ENCODE measurements at regions not wholly inside any gene's neighbourhood (a gene's known extent, or its start where the extent isn't known, plus 50 kb on each side); places are given as distances from the start of the nearest gene placed in this dataset.
"Not testable (repeated sequence)": the region's sequence is repeated elsewhere in the genome, so short reads cannot be mapped to it uniquely, and the experiment has no call there.

GRCh38 chr3:189375532-189375931 lies 203.8 kb downstream of the TPRG1 start:
- H3K27me3 ChIP-seq: no peaks in the 10 kb centered on the region
- peaks cover 5% of the 10 kb centered on the region; the same call in 1 of the 2 replicates for H3K4me1 ChIP-seq
- no peak overlapping the region for H3K9ac ChIP-seq
- TF ChIP-seq Cebpa-rat (IDR thresholded peaks at IDR 0.05): no peak
- H3K36me3 ChIP-seq: no peaks in the 10 kb centered on the region
- H3K4me2 ChIP-seq: no peak overlapping the region
- H3K9me3 ChIP-seq: 0 out of 2 replicates have a peak, but pooled peaks cover 5% of the 10 kb centered on the region
- no peaks in the 10 kb centered on the region for H4K20me1 ChIP-seq
- H3K27ac ChIP-seq: no peak overlapping the region
- no peak overlapping the region for H3K4me3 ChIP-seq

- no peak overlapping the region for H3K27ac ChIP-seq
Measured at GRCh38 chr3:189383630-189384029, 211.9 kb downstream of the TPRG1 start.

GRCh38 chr3:189385880-189386279 lies 214.1 kb downstream of the TPRG1 start:
- H3K9me3 ChIP-seq, H3K9ac ChIP-seq, H3K36me3 ChIP-seq, H3K4me2 ChIP-seq, H4K20me1 ChIP-seq, H3K27me3 ChIP-seq, H3K4me1 ChIP-seq, H3K4me3 ChIP-seq, H3K27ac ChIP-seq: not testable (repeated sequence)

More at GRCh38 chr3:189383630-189384029, 211.9 kb downstream of the TPRG1 start:
- H3K4me1 ChIP-seq: no peaks in the 10 kb centered on the region
- no peaks in the 10 kb centered on the region for H3K27me3 ChIP-seq
- peaks cover 6% of the 10 kb centered on the region; the same call in 1 of the 2 replicates for H3K9me3 ChIP-seq
- H3K9ac ChIP-seq: no peak overlapping the region
- no peak overlapping the region for H3K4me2 ChIP-seq
- no peak overlapping the region for H3K4me3 ChIP-seq
- H3K36me3 ChIP-seq: no peaks in the 10 kb centered on the region
- no peak for TF ChIP-seq Cebpa-rat (IDR thresholded peaks at IDR 0.05)
- no peaks in the 10 kb centered on the region for H4K20me1 ChIP-seq

GRCh38 chr3:189386739-189387138 lies 215.0 kb downstream of the TPRG1 start:
- TF ChIP-seq Cebpa-rat (IDR thresholded peaks at IDR 0.05): no peak
- Histone ChIP-seq H3K27me3 (no peaks in the 10 kb centered on the region), H3K4me1 (no peaks in the 10 kb centered on the region), H3K27ac (no peak overlapping the region), H3K9ac (no peak overlapping the region), H3K9me3 (peaks cover 6% of the 10 kb centered on the region; the same call in 1 of the 2 replicates), H3K4me2 (no peak overlapping the region), H3K36me3 (no peaks in the 10 kb centered on the region), H3K4me3 (no peak overlapping the region), H4K20me1 (no peaks in the 10 kb centered on the region)

GRCh38 chr3:189389346-189389745 lies 217.6 kb downstream of the TPRG1 start:
- Histone ChIP-seq H3K4me2 (no peak overlapping the region), H3K27me3 (no peaks in the 10 kb centered on the region), H3K4me1 (no peaks in the 10 kb centered on the region), H4K20me1 (no peaks in the 10 kb centered on the region), H3K9ac (no peak overlapping the region), H3K27ac (no peak overlapping the region), H3K9me3 (no peaks in the 10 kb centered on the region), H3K36me3 (no peaks in the 10 kb centered on the region), H3K4me3 (no peak overlapping the region)
- no peak for TF ChIP-seq Cebpa-rat (IDR thresholded peaks at IDR 0.05)

GRCh38 chr3:189393598-189393997 lies 221.8 kb downstream of the TPRG1 start:
- Histone ChIP-seq H3K9ac (no peak overlapping the region), H4K20me1 (no peaks in the 10 kb centered on the region), H3K4me3 (no peak overlapping the region), H3K27me3 (no peaks in the 10 kb centered on the region), H3K27ac (no peak overlapping the region), H3K4me2 (no peak overlapping the region), H3K9me3 (no peaks in the 10 kb centered on the region), H3K4me1 (no peaks in the 10 kb centered on the region), H3K36me3 (no peaks in the 10 kb centered on the region)
- peak; percentile 20; the same call in 1 of the 2 replicates for TF ChIP-seq Cebpa-rat (IDR thresholded peaks at IDR 0.05)

- H3K4me3 ChIP-seq: no peak overlapping the region
- no peaks in the 10 kb centered on the region for H4K20me1 ChIP-seq
- H3K4me1 ChIP-seq: no peaks in the 10 kb centered on the region
- no peaks in the 10 kb centered on the region for H3K27me3 ChIP-seq
- no peak overlapping the region for H3K27ac ChIP-seq
- no peak overlapping the region for H3K4me2 ChIP-seq
- no peaks in the 10 kb centered on the region for H3K9me3 ChIP-seq
- no peak for TF ChIP-seq Cebpa-rat (IDR thresholded peaks at IDR 0.05)
- no peak overlapping the region for H3K9ac ChIP-seq
- no peaks in the 10 kb centered on the region for H3K36me3 ChIP-seq
Measured at GRCh38 chr3:189394599-189395121, 222.9 kb downstream of the TPRG1 start.

GRCh38 chr3:189395825-189396224 lies 224.1 kb downstream of the TPRG1 start:
- no peaks in the 10 kb centered on the region for H3K36me3 ChIP-seq
- no peak overlapping the region for H3K4me3 ChIP-seq
- H3K27ac ChIP-seq: no peak overlapping the region
- TF ChIP-seq Cebpa-rat (IDR thresholded peaks at IDR 0.05): no peak
- no peak overlapping the region for H3K9ac ChIP-seq
- H3K27me3 ChIP-seq: no peaks in the 10 kb centered on the region
- no peak overlapping the region for H3K4me2 ChIP-seq
- H3K4me1 ChIP-seq: no peaks in the 10 kb centered on the region
- H4K20me1 ChIP-seq: no peaks in the 10 kb centered on the region
- H3K9me3 ChIP-seq: no peaks in the 10 kb centered on the region

GRCh38 chr3:189398656-189399055 lies 226.9 kb downstream of the TPRG1 start:
- Histone ChIP-seq H3K27ac (no peak overlapping the region), H3K27me3 (no peaks in the 10 kb centered on the region), H3K9me3 (no peaks in the 10 kb centered on the region), H3K4me2 (no peak overlapping the region), H3K9ac (no peak overlapping the region), H3K4me1 (no peaks in the 10 kb centered on the region), H4K20me1 (no peaks in the 10 kb centered on the region), H3K36me3 (no peaks in the 10 kb centered on the region), H3K4me3 (no peak overlapping the region)
- no peak for TF ChIP-seq Cebpa-rat (IDR thresholded peaks at IDR 0.05)

GRCh38 chr3:189401196-189401595 lies 229.4 kb downstream of the TPRG1 start:
- H3K4me1 ChIP-seq: no peaks in the 10 kb centered on the region
- H3K27me3 ChIP-seq: no peaks in the 10 kb centered on the region
- no peak for TF ChIP-seq Cebpa-rat (IDR thresholded peaks at IDR 0.05)
- no peaks in the 10 kb centered on the region for H4K20me1 ChIP-seq
- H3K9me3 ChIP-seq: no peaks in the 10 kb centered on the region
- no peak overlapping the region for H3K4me3 ChIP-seq
- no peak overlapping the region for H3K9ac ChIP-seq
- H3K4me2 ChIP-seq: no peak overlapping the region
- H3K36me3 ChIP-seq: no peaks in the 10 kb centered on the region
- H3K27ac ChIP-seq: no peak overlapping the region

- H4K20me1 ChIP-seq: no peaks in the 10 kb centered on the region
- no peak overlapping the region for H3K4me3 ChIP-seq
Measured at GRCh38 chr3:189403194-189403593, 228.0 kb upstream of the TP63 start.

More at GRCh38 chr3:189403194-189403593, 228.0 kb upstream of the TP63 start:
- H3K27me3 ChIP-seq: no peaks in the 10 kb centered on the region
- no peaks in the 10 kb centered on the region for H3K36me3 ChIP-seq
- no peak for TF ChIP-seq Cebpa-rat (IDR thresholded peaks at IDR 0.05)
- no peaks in the 10 kb centered on the region for H3K9me3 ChIP-seq
- no peak overlapping the region for H3K27ac ChIP-seq
- no peaks in the 10 kb centered on the region for H3K4me1 ChIP-seq
- H3K9ac ChIP-seq: no peak overlapping the region
- H3K4me2 ChIP-seq: no peak overlapping the region

Data from BLaER1 (cell line).